Activated naive CD4-positive, alpha-beta T cell (primary cell): ENCODE measurements at regions not wholly inside any gene's neighbourhood (a gene's known extent, or its start where the extent isn't known, plus 50 kb on each side); places are given as distances from the start of the nearest gene placed in this dataset.

ENCODE experiments used
- DNase-seq, 4 experiments: peaks; one replicate each; lab custom pipeline; 2025; lab: John Stamatoyannopoulos, UW

DNA sequence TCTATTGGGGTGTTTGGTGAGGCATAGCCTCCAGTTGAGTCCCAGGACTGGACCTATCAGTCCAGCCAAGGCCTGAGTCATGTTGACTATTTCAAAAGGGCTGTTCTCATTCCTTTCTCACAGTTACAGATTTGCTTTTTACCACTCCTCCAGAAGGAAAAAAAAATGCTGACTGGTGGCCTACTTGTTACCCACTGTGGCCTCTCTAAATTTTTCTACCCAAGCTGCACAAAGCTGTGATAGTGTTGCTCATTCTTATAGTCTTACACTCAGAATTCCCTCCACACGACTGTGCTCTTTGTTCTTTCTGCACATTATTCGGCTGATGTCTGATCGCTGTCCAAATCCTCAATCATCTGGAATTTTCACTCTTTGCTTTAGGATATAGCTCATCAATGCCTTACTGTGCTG lies 1142.2 kb downstream of the IGSF11 start:
- DNase-seq, result no peak

GRCh38 chr3:117893001-117893400 lies 1141.6 kb downstream of the IGSF11 start:
- no peak for DNase-seq

GRCh38 chr3:117893638-117894037 lies 1141.0 kb downstream of the IGSF11 start:
- no peak for DNase-seq

DNA sequence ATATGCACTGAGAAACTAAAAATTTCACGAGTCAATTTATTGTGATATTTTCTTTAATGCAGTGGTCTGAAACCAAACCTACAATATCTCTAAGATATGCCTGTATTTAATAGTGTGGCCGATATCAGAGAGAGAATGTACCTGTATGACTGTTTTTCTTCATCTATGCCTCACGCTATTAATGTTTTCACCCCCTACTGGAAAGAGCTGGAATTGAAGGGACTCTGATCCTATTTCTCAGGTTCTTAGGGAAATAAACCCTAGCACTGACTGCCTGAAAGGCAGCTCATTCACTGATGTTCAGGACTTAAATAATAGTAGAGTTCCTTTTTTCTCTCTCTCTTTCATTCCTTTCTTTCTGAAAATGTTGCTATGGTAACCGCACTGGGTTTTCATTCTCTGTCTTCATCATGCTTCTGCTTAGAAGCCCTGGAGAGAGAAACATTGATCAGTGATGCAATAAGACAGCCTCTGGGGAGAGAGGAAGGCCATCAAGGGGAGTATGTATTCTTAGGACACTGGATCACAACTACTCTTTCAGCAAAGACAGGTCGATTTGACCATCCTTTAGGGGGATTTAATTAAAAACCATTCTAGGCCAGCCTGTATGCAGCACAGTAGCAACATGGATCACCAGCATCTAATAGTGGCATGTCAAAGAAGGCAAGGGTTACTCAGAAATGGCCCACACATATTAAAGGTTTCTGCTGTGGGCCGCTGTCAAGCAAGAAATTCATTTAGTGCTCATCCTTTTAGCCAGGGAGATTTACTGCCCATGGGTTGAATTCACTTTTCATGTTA lies 1135.7 kb downstream of the IGSF11 start:
- no peak for DNase-seq

DNA sequence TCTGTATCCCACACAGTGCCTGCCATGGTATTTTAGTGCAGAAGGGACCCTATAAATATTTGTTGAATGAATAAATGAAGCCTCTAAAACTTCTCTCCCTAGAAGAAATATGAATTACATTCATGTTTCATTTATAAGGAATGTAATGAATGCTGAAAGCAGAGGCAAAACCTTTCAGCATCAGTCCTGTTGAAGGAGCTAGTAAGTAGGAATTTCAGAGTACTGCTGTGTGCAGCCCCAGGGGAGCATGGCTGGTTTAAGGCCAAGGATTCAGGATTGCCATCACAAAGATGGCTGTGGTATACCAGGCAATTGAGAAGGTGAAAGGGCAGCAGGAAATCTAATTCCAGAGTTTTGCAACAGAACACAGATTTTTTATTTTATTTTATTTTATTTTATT lies 1131.4 kb downstream of the IGSF11 start:
- DNase-seq, result no peak

DNA sequence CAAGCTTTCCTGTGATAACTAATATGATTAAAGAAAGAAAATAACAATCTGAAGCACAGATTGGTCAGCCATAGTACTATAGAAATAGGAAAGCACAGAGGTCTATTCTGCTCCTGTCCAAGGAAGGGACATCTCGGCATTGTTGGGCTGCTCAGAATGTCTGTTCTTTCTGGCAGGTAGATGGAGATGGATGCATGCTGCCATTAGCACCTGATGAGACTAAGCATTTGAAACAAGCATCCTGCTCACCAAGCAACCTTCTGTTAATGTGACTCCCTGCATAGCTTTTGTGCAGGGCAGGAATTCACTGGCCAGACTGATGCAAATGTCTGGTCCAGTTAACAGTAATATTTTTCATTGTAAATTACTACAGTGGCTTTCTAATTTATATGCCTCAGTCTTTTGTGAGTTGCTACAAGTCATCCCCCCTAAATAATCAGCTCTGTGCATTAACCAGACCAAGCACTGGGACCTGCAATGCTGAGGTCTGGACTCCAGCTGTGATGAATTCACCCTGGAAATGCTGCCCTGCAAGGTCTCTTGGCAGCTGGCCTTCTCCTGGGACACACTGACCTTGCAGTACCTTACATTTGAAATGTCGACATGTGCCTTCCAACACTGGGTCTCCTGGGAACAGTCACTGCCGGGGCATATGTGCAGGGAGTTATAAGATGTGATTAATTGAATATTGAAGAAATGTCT lies 1123.7 kb downstream of the IGSF11 start:
- no peak for DNase-seq

GRCh38 chr3:117912352-117912751 lies 1122.3 kb downstream of the IGSF11 start:
- no peak for DNase-seq

DNA sequence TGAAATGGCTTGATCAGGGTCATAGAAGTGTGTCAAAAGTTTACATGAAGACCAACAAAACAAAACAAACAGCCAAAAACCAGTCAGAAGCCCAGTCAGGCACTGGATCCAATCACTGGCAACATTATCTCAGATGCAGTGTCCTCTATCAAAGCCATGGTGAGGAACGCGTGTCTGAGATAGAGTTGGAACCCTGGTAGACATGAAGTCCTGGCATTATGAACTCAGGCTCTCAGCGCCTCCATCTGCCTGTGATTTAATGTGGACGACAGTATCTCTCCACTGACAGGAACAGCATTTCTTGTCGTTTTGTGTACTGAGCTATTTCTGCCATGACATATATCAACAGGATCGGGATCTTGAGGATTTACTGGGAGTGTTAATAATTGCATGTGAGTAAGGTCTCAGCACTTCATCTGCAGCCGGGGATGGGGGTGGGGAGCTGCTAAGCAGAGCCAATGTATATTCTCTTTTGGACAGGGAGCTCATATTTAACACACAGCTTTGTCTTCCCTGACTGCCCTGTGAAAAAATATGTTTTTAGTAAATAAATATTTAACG lies 1120.0 kb downstream of the IGSF11 start:
- no peak for DNase-seq

- no peak for DNase-seq
These were observed 1117.8 kb downstream of the IGSF11 start for GRCh38 chr3:117916839-117917238.

- DNase-seq, result no peak
These were observed 1115.0 kb downstream of the IGSF11 start for GRCh38 chr3:117919621-117920020.

GRCh38 chr3:117920253-117920898 lies 1114.3 kb downstream of the IGSF11 start:
- no peak for DNase-seq

GRCh38 chr3:117921411-117921810 lies 1113.2 kb downstream of the IGSF11 start:
- DNase-seq, result no peak

DNA sequence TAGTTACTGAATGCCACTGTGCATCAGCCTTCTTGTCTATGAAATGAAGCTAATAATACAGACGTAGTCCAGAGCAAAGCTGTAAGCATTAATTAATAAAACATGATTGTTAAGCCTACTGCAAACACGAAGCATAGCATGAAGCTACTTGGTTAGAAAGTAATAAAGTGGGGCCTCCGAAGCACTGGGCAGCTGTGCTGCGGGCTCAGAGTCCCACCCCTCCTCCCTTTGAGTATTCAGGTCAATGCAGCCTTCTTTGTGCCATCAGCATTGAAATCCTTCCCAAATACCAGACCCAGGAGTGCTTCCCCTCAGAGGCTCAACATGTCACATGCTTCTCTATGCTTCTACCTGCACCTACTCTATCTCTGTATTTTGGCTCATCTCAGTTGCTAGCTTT lies 1112.6 kb downstream of the IGSF11 start:
- DNase-seq, result no peak

DNA sequence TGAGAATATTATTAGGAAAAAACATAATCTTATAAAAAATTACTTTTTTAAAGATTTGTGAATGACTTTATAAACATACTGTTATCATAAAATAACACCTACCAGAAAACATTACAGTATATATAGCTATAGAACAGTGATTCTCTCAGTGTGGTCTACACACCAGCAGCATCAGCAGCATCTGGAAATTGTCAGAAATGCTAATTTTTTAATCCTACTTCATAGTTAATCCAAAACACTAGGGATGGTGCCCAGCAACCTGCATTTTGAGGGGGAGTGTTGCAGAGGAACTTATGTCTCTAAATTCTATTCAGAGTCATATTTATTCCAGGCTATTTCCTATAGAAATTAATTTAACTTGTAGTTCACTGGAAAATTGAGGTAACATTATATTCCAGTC lies 1107.8 kb downstream of the IGSF11 start:
- no peak for DNase-seq

GRCh38 chr3:117927825-117928224 lies 1106.8 kb downstream of the IGSF11 start:
- no peak for DNase-seq

GRCh38 chr3:117928836-117929235 lies 1105.8 kb downstream of the IGSF11 start:
- DNase-seq, result no peak

GRCh38 chr3:117932441-117932840 lies 1102.2 kb downstream of the IGSF11 start:
- no peak for DNase-seq

DNA sequence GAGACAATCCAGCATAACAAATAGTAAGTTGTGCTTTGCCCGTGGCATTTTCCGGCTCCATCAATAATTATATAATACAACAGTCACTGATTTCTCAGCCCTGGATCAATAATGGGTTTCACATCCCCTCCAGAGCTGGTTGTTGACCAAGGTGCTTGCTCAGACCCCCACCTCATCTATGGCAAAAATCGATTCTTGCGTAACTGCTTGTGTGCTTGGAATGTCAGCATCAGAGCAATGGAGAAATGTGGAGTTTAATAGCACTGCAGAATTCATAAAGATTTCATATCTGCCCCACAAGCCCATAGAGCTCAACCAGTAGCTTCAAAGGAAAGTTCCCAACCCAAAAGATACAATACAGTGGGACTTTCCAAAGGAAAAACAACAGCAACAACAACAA lies 1098.5 kb downstream of the IGSF11 start:
- no peak for DNase-seq

GRCh38 chr3:117938974-117939373 lies 1095.7 kb downstream of the IGSF11 start:
- no peak for DNase-seq

GRCh38 chr3:117939425-117940027 lies 1095.1 kb downstream of the IGSF11 start:
- DNase-seq, result no peak

DNA sequence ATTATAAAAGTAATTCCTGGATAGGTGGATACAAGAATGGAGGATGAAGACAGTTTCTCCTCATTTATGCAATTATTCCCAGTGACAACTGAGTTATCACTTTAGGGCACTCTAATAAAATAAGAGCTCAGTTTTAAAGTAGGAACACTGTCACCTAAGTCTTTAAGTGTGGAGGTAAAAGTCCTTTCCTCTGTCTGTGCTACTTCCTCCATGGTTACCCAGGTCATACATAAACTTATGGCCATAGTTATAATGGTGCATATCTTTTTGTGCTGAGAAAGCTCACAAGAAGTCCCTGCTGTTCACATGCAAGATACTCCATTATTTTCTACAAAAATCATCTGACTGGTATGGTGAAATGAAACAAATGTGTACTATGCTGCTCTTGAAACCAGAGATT lies 1093.6 kb downstream of the IGSF11 start:
- DNase-seq, result no peak

DNA sequence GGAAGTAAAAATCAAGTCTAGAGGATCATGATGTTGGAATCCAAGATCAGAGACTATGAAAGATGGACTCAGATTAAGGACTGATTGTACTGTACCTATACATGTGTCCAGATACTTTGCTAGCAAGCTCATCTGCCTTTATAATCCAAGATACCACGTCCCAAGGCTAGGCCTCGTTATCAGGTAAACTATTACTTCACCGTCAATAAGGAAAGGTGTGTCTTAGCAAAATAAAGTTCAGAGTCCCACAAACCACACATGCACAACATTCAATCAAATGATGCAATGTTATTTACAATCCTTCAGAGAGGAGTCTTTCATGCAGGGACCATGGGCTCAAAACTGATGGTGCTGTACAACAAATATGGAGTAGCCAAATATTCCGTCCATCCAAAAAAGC lies 1092.9 kb downstream of the IGSF11 start:
- no peak for DNase-seq
